ENCODE measurements at regions not wholly inside any gene's neighbourhood (a gene's known extent, or its start where the extent isn't known, plus 50 kb on each side); places are given as distances from the start of the nearest gene placed in this dataset.

- H3K4me3 ChIP-seq: no peak overlapping the region
- no peak for DNase-seq
- no peaks in the 10 kb centered on the region for H3K27me3 ChIP-seq (ENCODE audit: low read depth)
- intact Hi-C loops (cut with micrococcal nuclease): no loop called here
- no peaks in the 10 kb centered on the region for H3K36me3 ChIP-seq
- no peak for TF ChIP-seq CTCF (IDR thresholded peaks at IDR 0.05; ENCODE audit: borderline replicate concordance)
- peaks cover 3% of the 10 kb centered on the region for H3K9me3 ChIP-seq (replicated peaks)
- peaks cover 3% of the 10 kb centered on the region for H3K4me1 ChIP-seq
- H3K27ac ChIP-seq (replicated peaks): peak overlapping the region; percentile 36
Observed at GRCh38 chr15:95174301-95175259, 943.2 kb downstream of the MCTP2 start.

GRCh38 chr15:95175914-95176658 lies 944.7 kb downstream of the MCTP2 start:
- Histone ChIP-seq H3K4me3 (no peak overlapping the region), H3K27me3 (ENCODE audit: low read depth) (no peaks in the 10 kb centered on the region), H3K36me3 (no peaks in the 10 kb centered on the region), H3K4me1 (peaks cover 3% of the 10 kb centered on the region), H3K9me3 (replicated peaks) (peaks cover 18% of the 10 kb centered on the region), H3K27ac (replicated peaks) (no peak overlapping the region)
- DNase-seq: no peak
- intact Hi-C loops (cut with micrococcal nuclease): no loop called here
- no peak for TF ChIP-seq CTCF (IDR thresholded peaks at IDR 0.05; ENCODE audit: borderline replicate concordance)

GRCh38 chr15:95176794-95177577 lies 945.6 kb downstream of the MCTP2 start:
- no peak for DNase-seq
- no peak overlapping the region for H3K27ac ChIP-seq (replicated peaks)
- TF ChIP-seq CTCF (IDR thresholded peaks at IDR 0.05; ENCODE audit: borderline replicate concordance): no peak
- peaks cover 27% of the 10 kb centered on the region for H3K9me3 ChIP-seq (replicated peaks)
- H3K4me1 ChIP-seq: peaks cover 3% of the 10 kb centered on the region
- intact Hi-C loops (cut with micrococcal nuclease): no loop called here
- no peaks in the 10 kb centered on the region for H3K27me3 ChIP-seq (ENCODE audit: low read depth)
- no peak overlapping the region for H3K4me3 ChIP-seq
- H3K36me3 ChIP-seq: no peaks in the 10 kb centered on the region

GRCh38 chr15:95180530-95180929 lies 949.2 kb downstream of the MCTP2 start:
- TF ChIP-seq CTCF (IDR thresholded peaks at IDR 0.05; ENCODE audit: borderline replicate concordance): no peak
- peaks cover 27% of the 10 kb centered on the region for H3K9me3 ChIP-seq (replicated peaks)
- H3K4me1 ChIP-seq: no peaks in the 10 kb centered on the region
- no peaks in the 10 kb centered on the region for H3K36me3 ChIP-seq
- DNase-seq: no peak
- no peak overlapping the region for H3K27ac ChIP-seq (replicated peaks)
- H3K27me3 ChIP-seq (ENCODE audit: low read depth): no peaks in the 10 kb centered on the region
- no peak overlapping the region for H3K4me3 ChIP-seq
- intact Hi-C loops (cut with micrococcal nuclease): no loop called here

GRCh38 chr15:95182091-95182490 lies 950.7 kb downstream of the MCTP2 start:
- no peaks in the 10 kb centered on the region for H3K36me3 ChIP-seq
- no peaks in the 10 kb centered on the region for H3K4me1 ChIP-seq
- intact Hi-C loops (cut with micrococcal nuclease): no loop called here
- H3K9me3 ChIP-seq (replicated peaks): peaks cover 27% of the 10 kb centered on the region
- no peak overlapping the region for H3K4me3 ChIP-seq
- H3K27me3 ChIP-seq (ENCODE audit: low read depth): no peaks in the 10 kb centered on the region
- H3K27ac ChIP-seq (replicated peaks): no peak overlapping the region
- TF ChIP-seq CTCF (IDR thresholded peaks at IDR 0.05; ENCODE audit: borderline replicate concordance): no peak
- DNase-seq: no peak

All from left ventricle myocardium inferior (tissue), 1 donor.